WTC11 (cell line): ENCODE measurements at regions not wholly inside any gene's neighbourhood (a gene's known extent, or its start where the extent isn't known, plus 50 kb on each side); places are given as distances from the start of the nearest gene placed in this dataset.

Experiments
- CBFB ChIP-seq: sonication (generic); formaldehyde crosslinking; IDR thresholded peaks from 2 replicates; pipeline ENCODE4 v1.8.1; 2022; ENCODE audit warnings: mild to moderate bottlenecking, low read depth, missing genetic modification reagents
- CREM ChIP-seq: sonication (generic); formaldehyde crosslinking; IDR thresholded peaks from 2 replicates; pipeline ENCODE4 v1.8.1; 2022; ENCODE audit warnings: mild to moderate bottlenecking, missing genetic modification reagents, moderate library complexity
- FOXP1 ChIP-seq: sonication (generic); formaldehyde crosslinking; IDR thresholded peaks from 2 replicates; pipeline ENCODE4 v1.8.0; 2022; ENCODE audit warnings: missing genetic modification reagents, mild to moderate bottlenecking, moderate library complexity, borderline replicate concordance
- NR2C2 ChIP-seq: sonication (generic); formaldehyde crosslinking; IDR thresholded peaks from 2 replicates; pipeline ENCODE4 v1.8.0; 2022; ENCODE audit warnings: mild to moderate bottlenecking, missing genetic modification reagents
- TCF7 ChIP-seq: sonication (generic); formaldehyde crosslinking; IDR thresholded peaks from 2 replicates; pipeline ENCODE4 v1.8.0; 2022; ENCODE audit warnings: mild to moderate bottlenecking, low read depth, missing genetic modification reagents, moderate library complexity
- TEAD4 ChIP-seq: sonication (generic); formaldehyde crosslinking; IDR thresholded peaks from 2 replicates; pipeline ENCODE4 v1.8.0; 2022; ENCODE audit warnings: mild to moderate bottlenecking, missing genetic modification reagents
- TF ChIP-seq, protein P1 (sequence below): fragments of 200-600 bp; IDR thresholded peaks from 2 replicates; pipeline ENCODE4 v1.8.0; 2022; ENCODE audit warnings: antibody characterized with exemption

GRCh38 chr2:481388-481787, 193.5 kb upstream of the ALKAL2 start:
- no peak for TF ChIP-seq NR2C2 (CRISPR knock-in tag)
- TF ChIP-seq TEAD4 = no peak
- TF ChIP-seq, protein P1, sequence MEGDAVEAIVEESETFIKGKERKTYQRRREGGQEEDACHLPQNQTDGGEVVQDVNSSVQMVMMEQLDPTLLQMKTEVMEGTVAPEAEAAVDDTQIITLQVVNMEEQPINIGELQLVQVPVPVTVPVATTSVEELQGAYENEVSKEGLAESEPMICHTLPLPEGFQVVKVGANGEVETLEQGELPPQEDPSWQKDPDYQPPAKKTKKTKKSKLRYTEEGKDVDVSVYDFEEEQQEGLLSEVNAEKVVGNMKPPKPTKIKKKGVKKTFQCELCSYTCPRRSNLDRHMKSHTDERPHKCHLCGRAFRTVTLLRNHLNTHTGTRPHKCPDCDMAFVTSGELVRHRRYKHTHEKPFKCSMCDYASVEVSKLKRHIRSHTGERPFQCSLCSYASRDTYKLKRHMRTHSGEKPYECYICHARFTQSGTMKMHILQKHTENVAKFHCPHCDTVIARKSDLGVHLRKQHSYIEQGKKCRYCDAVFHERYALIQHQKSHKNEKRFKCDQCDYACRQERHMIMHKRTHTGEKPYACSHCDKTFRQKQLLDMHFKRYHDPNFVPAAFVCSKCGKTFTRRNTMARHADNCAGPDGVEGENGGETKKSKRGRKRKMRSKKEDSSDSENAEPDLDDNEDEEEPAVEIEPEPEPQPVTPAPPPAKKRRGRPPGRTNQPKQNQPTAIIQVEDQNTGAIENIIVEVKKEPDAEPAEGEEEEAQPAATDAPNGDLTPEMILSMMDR = no peak
- no peak for TF ChIP-seq FOXP1
- no peak for TF ChIP-seq CBFB (CRISPR knock-in tag)
- TF ChIP-seq CREM (CRISPR knock-in tag) = no peak
- TF ChIP-seq TCF7 (CRISPR knock-in tag) = no peak
